ENCODE measurements at regions not wholly inside any gene's neighbourhood (a gene's known extent, or its start where the extent isn't known, plus 50 kb on each side); places are given as distances from the start of the nearest gene placed in this dataset.

- DNase-seq, result no peak
Observed at GRCh38 chr15:95347837-95348236, 982.7 kb upstream of the NR2F2 start.

- no peak for DNase-seq
Observed at GRCh38 chr15:95350908-95351307, 979.6 kb upstream of the NR2F2 start.

GRCh38 chr15:95352631-95353187 lies 977.8 kb upstream of the NR2F2 start:
- DNase-seq, result no peak

- DNase-seq, result no peak
Observed at GRCh38 chr15:95353512-95353911, 977.0 kb upstream of the NR2F2 start.

GRCh38 chr15:95359966-95360365 lies 970.5 kb upstream of the NR2F2 start:
- DNase-seq, result no peak

GRCh38 chr15:95362306-95362705 lies 968.2 kb upstream of the NR2F2 start:
- no peak for DNase-seq

- DNase-seq, result no peak
Observed at GRCh38 chr15:95363646-95364045, 966.9 kb upstream of the NR2F2 start.

- no peak for DNase-seq
Observed at GRCh38 chr15:95365511-95366107, 964.9 kb upstream of the NR2F2 start.

- no peak for DNase-seq
Observed at GRCh38 chr15:95368191-95368590, 962.3 kb upstream of the NR2F2 start.

- no peak for DNase-seq
Observed at GRCh38 chr15:95368755-95369601, 961.5 kb upstream of the NR2F2 start.

- DNase-seq, result no peak
Observed at GRCh38 chr15:95370291-95370690, 960.2 kb upstream of the NR2F2 start.

GRCh38 chr15:95371664-95372063 lies 958.8 kb upstream of the NR2F2 start:
- no peak for DNase-seq

- no peak for DNase-seq
Observed at GRCh38 chr15:95375281-95375680, 955.2 kb upstream of the NR2F2 start.

- DNase-seq, result no peak
Observed at GRCh38 chr15:95377258-95377852, 953.1 kb upstream of the NR2F2 start.

- DNase-seq, result no peak
Observed at GRCh38 chr15:95394186-95395067, 936.1 kb upstream of the NR2F2 start.

- DNase-seq, result no peak
Observed at GRCh38 chr15:95400428-95400827, 930.1 kb upstream of the NR2F2 start.

GRCh38 chr15:95401587-95401986 lies 928.9 kb upstream of the NR2F2 start:
- DNase-seq, result no peak

GRCh38 chr15:95405447-95405846 lies 925.1 kb upstream of the NR2F2 start:
- no peak for DNase-seq

- no peak for DNase-seq
Observed at GRCh38 chr15:95407534-95407933, 923.0 kb upstream of the NR2F2 start.

GRCh38 chr15:95409211-95409610 lies 921.3 kb upstream of the NR2F2 start:
- DNase-seq, result no peak

GRCh38 chr15:95409626-95410310 lies 920.7 kb upstream of the NR2F2 start:
- DNase-seq, result peak; percentile 3

GRCh38 chr15:95410757-95411156 lies 919.7 kb upstream of the NR2F2 start:
- DNase-seq, result no peak

Data from NCI-H2029 (cell line).